ENCODE measurements at regions not wholly inside any gene's neighbourhood (a gene's known extent, or its start where the extent isn't known, plus 50 kb on each side); places are given as distances from the start of the nearest gene placed in this dataset.

GRCh38 chr9:95634114-95634513 is 117.3 kb upstream of the PTCH1 start:
- no peak overlapping the region for H2AFZ ChIP-seq

GRCh38 chr9:95629585-95629984 is 112.8 kb upstream of the PTCH1 start:
- Histone ChIP-seq H3K4me1 (ENCODE audit: insufficient read depth) (no peaks in the 10 kb centered on the region), H3K36me3 (replicated peaks; ENCODE audit: insufficient read depth, low read depth) (no peaks in the 10 kb centered on the region), H2AFZ (no peak overlapping the region), H3K4me2 (no peak overlapping the region), H3K4me3 (no peak overlapping the region), H3K79me2 (no peaks in the 10 kb centered on the region), H3K27me3 (no peaks in the 10 kb centered on the region), H3K27ac (no peak overlapping the region), H4K20me1 (ENCODE audit: insufficient read depth, poor library complexity, severe bottlenecking) (no peaks in the 10 kb centered on the region), H3K9me3 (ENCODE audit: low read depth) (no peaks in the 10 kb centered on the region), H3K9me2 (replicated peaks; ENCODE audit: insufficient read depth) (no peaks in the 10 kb centered on the region)
- WGBS (ENCODE audit: low lambda C conversion rate, missing lambda C conversion rate), result 97% methylated on average over 6 of the region's 6 CpGs
- DNase-seq (ENCODE audit: low spot score), result no peak
- no peak for TF ChIP-seq EZH2 (IDR thresholded peaks at IDR 0.05; ENCODE audit: borderline replicate concordance)
- no peak for TF ChIP-seq EZH2phosphoT487 (IDR thresholded peaks at IDR 0.05; ENCODE audit: low read depth, severe bottlenecking, unreplicated experiment)
- TF ChIP-seq, protein P1, sequence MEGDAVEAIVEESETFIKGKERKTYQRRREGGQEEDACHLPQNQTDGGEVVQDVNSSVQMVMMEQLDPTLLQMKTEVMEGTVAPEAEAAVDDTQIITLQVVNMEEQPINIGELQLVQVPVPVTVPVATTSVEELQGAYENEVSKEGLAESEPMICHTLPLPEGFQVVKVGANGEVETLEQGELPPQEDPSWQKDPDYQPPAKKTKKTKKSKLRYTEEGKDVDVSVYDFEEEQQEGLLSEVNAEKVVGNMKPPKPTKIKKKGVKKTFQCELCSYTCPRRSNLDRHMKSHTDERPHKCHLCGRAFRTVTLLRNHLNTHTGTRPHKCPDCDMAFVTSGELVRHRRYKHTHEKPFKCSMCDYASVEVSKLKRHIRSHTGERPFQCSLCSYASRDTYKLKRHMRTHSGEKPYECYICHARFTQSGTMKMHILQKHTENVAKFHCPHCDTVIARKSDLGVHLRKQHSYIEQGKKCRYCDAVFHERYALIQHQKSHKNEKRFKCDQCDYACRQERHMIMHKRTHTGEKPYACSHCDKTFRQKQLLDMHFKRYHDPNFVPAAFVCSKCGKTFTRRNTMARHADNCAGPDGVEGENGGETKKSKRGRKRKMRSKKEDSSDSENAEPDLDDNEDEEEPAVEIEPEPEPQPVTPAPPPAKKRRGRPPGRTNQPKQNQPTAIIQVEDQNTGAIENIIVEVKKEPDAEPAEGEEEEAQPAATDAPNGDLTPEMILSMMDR (IDR thresholded peaks at IDR 0.05; ENCODE audit: poor library complexity), result no peak

More at GRCh38 chr9:95634114-95634513, 117.3 kb upstream of the PTCH1 start:
- Histone ChIP-seq H3K79me2 (no peaks in the 10 kb centered on the region), H3K9me3 (ENCODE audit: low read depth) (no peaks in the 10 kb centered on the region), H3K4me2 (no peak overlapping the region), H3K4me1 (ENCODE audit: insufficient read depth) (no peaks in the 10 kb centered on the region), H3K27me3 (no peaks in the 10 kb centered on the region), H3K27ac (no peak overlapping the region), H3K36me3 (replicated peaks; ENCODE audit: insufficient read depth, low read depth) (no peaks in the 10 kb centered on the region), H4K20me1 (ENCODE audit: insufficient read depth, poor library complexity, severe bottlenecking) (no peaks in the 10 kb centered on the region), H3K4me3 (no peak overlapping the region), H3K9me2 (replicated peaks; ENCODE audit: insufficient read depth) (no peaks in the 10 kb centered on the region)
- no peak for DNase-seq (ENCODE audit: low spot score)
- TF ChIP-seq, protein P1 (IDR thresholded peaks at IDR 0.05; ENCODE audit: poor library complexity), result no peak
- TF ChIP-seq EZH2 (IDR thresholded peaks at IDR 0.05; ENCODE audit: borderline replicate concordance) (no peak), EZH2phosphoT487 (IDR thresholded peaks at IDR 0.05; ENCODE audit: low read depth, severe bottlenecking, unreplicated experiment) (no peak)
- WGBS (ENCODE audit: low lambda C conversion rate, missing lambda C conversion rate), result 75% methylated on average over 4 of the region's 4 CpGs

GRCh38 chr9:95627802-95628201 is 111.0 kb upstream of the PTCH1 start:
- no peak overlapping the region for H3K4me3 ChIP-seq
- no peak overlapping the region for H3K4me2 ChIP-seq
- no peak overlapping the region for H3K27ac ChIP-seq
- H3K9me3 ChIP-seq (ENCODE audit: low read depth), result no peaks in the 10 kb centered on the region
- H4K20me1 ChIP-seq (ENCODE audit: insufficient read depth, poor library complexity, severe bottlenecking), result no peaks in the 10 kb centered on the region
- H3K79me2 ChIP-seq, result no peaks in the 10 kb centered on the region
- H3K9me2 ChIP-seq (replicated peaks; ENCODE audit: insufficient read depth), result no peaks in the 10 kb centered on the region
- 75% methylated on average over 8 of the region's 8 CpGs for WGBS (ENCODE audit: low lambda C conversion rate, missing lambda C conversion rate)
- H2AFZ ChIP-seq, result no peak overlapping the region
- peaks cover 3% of the 10 kb centered on the region for H3K4me1 ChIP-seq (ENCODE audit: insufficient read depth)
- no peak for DNase-seq (ENCODE audit: low spot score)
- H3K27me3 ChIP-seq, result no peaks in the 10 kb centered on the region
- TF ChIP-seq EZH2 (IDR thresholded peaks at IDR 0.05; ENCODE audit: borderline replicate concordance), result no peak
- no peak for TF ChIP-seq EZH2phosphoT487 (IDR thresholded peaks at IDR 0.05; ENCODE audit: low read depth, severe bottlenecking, unreplicated experiment)
- TF ChIP-seq, protein P1 (IDR thresholded peaks at IDR 0.05; ENCODE audit: poor library complexity), result no peak
- no peaks in the 10 kb centered on the region for H3K36me3 ChIP-seq (replicated peaks; ENCODE audit: insufficient read depth, low read depth)
